Prostate gland (tissue), 2 donors: ENCODE measurements at regions not wholly inside any gene's neighbourhood (a gene's known extent, or its start where the extent isn't known, plus 50 kb on each side); places are given as distances from the start of the nearest gene placed in this dataset.
"Not testable (repeated sequence)": the region's sequence is repeated elsewhere in the genome, so short reads cannot be mapped to it uniquely, and the experiment has no call there.

Source experiments
- DNase-seq: peaks from one replicate; pipeline ENCODE4 v3.0.0-alpha.2; 2019; ENCODE audit warnings: low spot score
- H3K27ac ChIP-seq, 2 donors: fragments of 200-600 bp; sonication (generic); 2 replicates each; pipeline ENCODE4 v1.5.1; 2017 to 2019
- H3K27me3 ChIP-seq: fragments of 200-600 bp; sonication (generic); replicated peaks from 2 replicates; pipeline ENCODE4 v1.5.1; 2019; ENCODE audit not compliant: insufficient read depth
- H3K36me3 ChIP-seq, 2 donors: fragments of 200-600 bp; sonication (generic); 1 replicate in 1 of 2; 2 replicates in 1 of 2; pipeline versions ENCODE4 v1.5.1 to v1.8.1; 2017 to 2019
- H3K4me1 ChIP-seq: fragments of 200-600 bp; sonication (generic); replicated peaks from 2 replicates; pipeline ENCODE4 v1.5.1; 2019
- H3K4me3 ChIP-seq, 2 donors: fragments of 200-600 bp; sonication (generic); 2 replicates each; pipeline ENCODE4 v1.5.1; 2017 to 2019
- H3K9me3 ChIP-seq: fragments of 200-600 bp; sonication (generic); 2 replicates; pipeline ENCODE4 v1.5.1; 2017
- POLR2A ChIP-seq: fragments of 450-650 bp; IDR thresholded peaks from one replicate; pipeline ENCODE4 v1.6.1; 2016; ENCODE audit warnings: antibody characterized with exemption, mild to moderate bottlenecking
- POLR2AphosphoS5 ChIP-seq: sonication (generic); formaldehyde crosslinking; IDR thresholded peaks from one replicate; pipeline ENCODE4 v1.6.1; 2017; ENCODE audit warnings: antibody characterized with exemption
- WGBS: methylation state at CpG from one replicate; pipeline ENCODE4 v1.1.5; 2018; 5-methylcytosine and 5-hydroxymethylcytosine counted together
- intact Hi-C: fragments of 100-400 bp; cut with DNase I; formaldehyde crosslinking; loops from one replicate; pipeline ENCODE4 v1.14.2; 2022
- TF ChIP-seq, protein P1 (sequence below), 4 experiments: fragments of 200-600 bp in 2 of 4; fragments of 450-650 bp in 2 of 4; sonication (generic) in 2 of 4; IDR thresholded peaks; 1 replicate in 3 of 4; 2 replicates in 1 of 4; pipeline ENCODE4 v1.5.1; 2016 to 2019; ENCODE audit warnings: antibody characterized with exemption in 4 of 4, mild to moderate bottlenecking in 2 of 4, moderate library complexity in 2 of 4

GRCh38 chr16:47866423-47866822, 289.4 kb downstream of the ABCC12 start:
- 36% methylated on average over 4 of the region's 4 CpGs for WGBS
- no peaks in the 10 kb centered on the region for H3K27me3 ChIP-seq
- H3K4me3 ChIP-seq: no peak overlapping the region
- intact Hi-C loops: no loop called here
- TF ChIP-seq POLR2AphosphoS5 (no peak), POLR2A (no peak)
- TF ChIP-seq, protein P1, sequence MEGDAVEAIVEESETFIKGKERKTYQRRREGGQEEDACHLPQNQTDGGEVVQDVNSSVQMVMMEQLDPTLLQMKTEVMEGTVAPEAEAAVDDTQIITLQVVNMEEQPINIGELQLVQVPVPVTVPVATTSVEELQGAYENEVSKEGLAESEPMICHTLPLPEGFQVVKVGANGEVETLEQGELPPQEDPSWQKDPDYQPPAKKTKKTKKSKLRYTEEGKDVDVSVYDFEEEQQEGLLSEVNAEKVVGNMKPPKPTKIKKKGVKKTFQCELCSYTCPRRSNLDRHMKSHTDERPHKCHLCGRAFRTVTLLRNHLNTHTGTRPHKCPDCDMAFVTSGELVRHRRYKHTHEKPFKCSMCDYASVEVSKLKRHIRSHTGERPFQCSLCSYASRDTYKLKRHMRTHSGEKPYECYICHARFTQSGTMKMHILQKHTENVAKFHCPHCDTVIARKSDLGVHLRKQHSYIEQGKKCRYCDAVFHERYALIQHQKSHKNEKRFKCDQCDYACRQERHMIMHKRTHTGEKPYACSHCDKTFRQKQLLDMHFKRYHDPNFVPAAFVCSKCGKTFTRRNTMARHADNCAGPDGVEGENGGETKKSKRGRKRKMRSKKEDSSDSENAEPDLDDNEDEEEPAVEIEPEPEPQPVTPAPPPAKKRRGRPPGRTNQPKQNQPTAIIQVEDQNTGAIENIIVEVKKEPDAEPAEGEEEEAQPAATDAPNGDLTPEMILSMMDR (IDR thresholded peaks at IDR 0.05): no peak
- DNase-seq: no peak
- no peaks in the 10 kb centered on the region for H3K9me3 ChIP-seq
- H3K27ac ChIP-seq: no peak overlapping the region
- H3K4me1 ChIP-seq: no peaks in the 10 kb centered on the region
- no peaks in the 10 kb centered on the region for H3K36me3 ChIP-seq

DNA sequence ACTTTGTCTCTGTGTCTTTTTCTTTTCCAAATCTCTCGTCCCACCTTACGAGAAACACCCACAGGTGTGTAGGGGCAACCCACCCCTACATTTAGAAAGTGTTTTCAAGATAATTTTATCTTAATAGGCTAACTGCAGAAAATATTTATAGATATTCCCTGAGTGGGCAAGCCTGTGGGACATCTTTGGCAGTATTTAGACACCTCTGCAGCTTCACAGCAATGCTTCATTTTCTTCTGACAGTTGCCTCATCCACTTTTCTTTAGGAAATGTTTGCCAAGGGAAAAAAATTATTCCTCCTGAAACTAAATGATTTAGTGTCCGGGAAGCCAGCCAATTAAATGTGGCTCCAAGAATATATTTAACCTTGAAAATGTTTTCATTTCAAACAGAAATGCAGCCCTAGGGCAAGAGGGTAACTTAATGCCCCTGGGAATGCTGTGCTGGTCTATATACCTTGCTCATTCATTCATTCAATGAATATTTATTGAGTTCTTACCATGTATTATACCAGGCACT, 290.4 kb downstream of the ABCC12 start:
- Histone ChIP-seq H3K4me3 (no peak overlapping the region), H3K9me3 (no peaks in the 10 kb centered on the region), H3K36me3 (no peaks in the 10 kb centered on the region), H3K27ac (no peak overlapping the region), H3K4me1 (no peaks in the 10 kb centered on the region), H3K27me3 (no peaks in the 10 kb centered on the region)
- 45% methylated on average over 3 of the region's 3 CpGs for WGBS
- intact Hi-C loops: no loop called here
- TF ChIP-seq, protein P1 (IDR thresholded peaks at IDR 0.05): no peak
- TF ChIP-seq POLR2A (no peak), POLR2AphosphoS5 (no peak)
- DNase-seq: no peak

DNA sequence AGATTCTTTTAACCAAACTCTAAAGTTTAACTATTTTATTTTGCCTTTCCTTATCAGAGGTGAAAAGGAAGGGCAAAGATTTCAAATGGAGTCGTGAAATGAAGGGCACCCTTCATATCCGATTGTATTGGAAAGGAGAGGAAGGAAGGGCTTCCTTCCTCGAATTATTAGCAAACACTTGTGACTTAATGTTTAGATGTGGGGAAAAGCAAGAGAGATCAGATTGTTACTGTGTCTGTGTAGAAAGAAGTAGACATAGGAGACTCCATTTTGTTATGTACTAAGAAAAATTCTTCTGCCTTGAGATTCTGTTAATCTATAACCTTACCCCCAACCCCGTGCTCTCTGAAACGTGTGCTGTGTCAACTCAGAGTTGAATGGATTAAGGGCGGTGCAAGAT, 291.5 kb downstream of the ABCC12 start:
- WGBS: 32% methylated on average over 6 of the region's 6 CpGs
- H3K4me1 ChIP-seq, DNase-seq, H3K27ac ChIP-seq, H3K9me3 ChIP-seq, H3K4me3 ChIP-seq, H3K36me3 ChIP-seq, intact Hi-C loops, H3K27me3 ChIP-seq: not testable (repeated sequence)

DNA sequence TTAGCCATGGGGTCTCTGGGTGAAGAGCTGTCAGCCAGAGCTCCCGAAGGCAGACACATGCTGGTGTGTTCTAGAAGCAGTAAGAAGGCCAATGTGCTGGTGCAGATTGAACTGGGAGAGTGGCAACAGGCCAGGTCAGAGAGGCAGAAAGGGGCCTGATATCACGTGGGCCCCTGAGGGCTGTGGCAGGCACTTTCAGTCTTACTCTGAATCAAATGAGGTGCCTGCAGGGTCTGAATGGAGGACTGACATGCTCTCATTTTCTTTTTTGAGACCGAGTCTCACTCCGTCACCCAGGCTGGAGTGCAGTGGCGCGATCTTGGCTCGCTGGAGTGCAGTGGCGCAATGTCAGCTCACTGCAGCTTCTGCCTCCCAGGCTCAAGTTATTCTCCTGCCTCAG, 293.8 kb downstream of the ABCC12 start:
- Histone ChIP-seq H3K4me1 (no peaks in the 10 kb centered on the region), H3K9me3 (no peaks in the 10 kb centered on the region), H3K4me3 (no peak overlapping the region), H3K27ac (no peak overlapping the region), H3K27me3 (no peaks in the 10 kb centered on the region), H3K36me3 (no peaks in the 10 kb centered on the region)
- WGBS: 90% methylated on average over 8 of the region's 8 CpGs
- no peak for DNase-seq
- TF ChIP-seq POLR2A (no peak), POLR2AphosphoS5 (no peak)
- intact Hi-C loops: no loop called here

DNA sequence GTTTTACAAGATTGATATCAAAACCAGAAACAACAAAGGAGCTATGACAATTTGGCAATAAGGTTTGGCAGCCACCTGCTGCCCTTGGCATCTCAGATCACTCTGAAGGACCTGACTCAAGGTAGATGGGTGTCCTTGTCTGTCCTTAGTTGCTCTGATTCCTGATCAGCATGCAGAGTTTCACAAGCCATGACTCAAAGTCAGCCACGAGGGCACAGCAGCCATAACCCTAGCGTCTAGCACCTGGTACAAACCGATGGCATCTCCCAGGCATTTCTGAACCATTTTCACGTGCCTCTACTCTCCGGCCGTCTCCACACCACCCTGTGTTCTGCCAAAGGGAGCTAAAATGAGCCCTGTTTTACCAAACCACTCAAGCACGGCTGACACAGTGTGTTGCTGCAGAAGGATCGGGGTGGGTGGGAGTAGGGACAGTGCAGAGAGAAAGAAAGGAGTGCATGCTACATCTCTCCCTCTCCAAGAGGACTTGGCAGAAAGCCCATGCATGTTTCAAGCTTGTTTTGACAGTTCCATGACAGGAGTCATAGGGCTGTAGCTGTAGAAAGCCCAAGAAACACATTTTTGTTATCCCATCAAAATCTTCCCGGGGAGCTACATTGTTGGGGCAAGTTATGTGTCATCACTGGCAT, 297.3 kb downstream of the ABCC12 start:
- TF ChIP-seq, protein P1 (IDR thresholded peaks at IDR 0.05): no peak
- TF ChIP-seq POLR2A (no peak), POLR2AphosphoS5 (no peak)
- 51% methylated on average over 9 of the region's 9 CpGs for WGBS
- Histone ChIP-seq H3K27ac (no peak overlapping the region), H3K4me3 (no peak overlapping the region), H3K9me3 (no peaks in the 10 kb centered on the region), H3K4me1 (no peaks in the 10 kb centered on the region), H3K36me3 (no peaks in the 10 kb centered on the region), H3K27me3 (no peaks in the 10 kb centered on the region)
- no peak for DNase-seq
- intact Hi-C loops: no loop called here

GRCh38 chr16:47855431-47855830, 300.4 kb downstream of the ABCC12 start:
- Histone ChIP-seq H3K9me3 (no peaks in the 10 kb centered on the region), H3K27me3 (no peaks in the 10 kb centered on the region), H3K4me1 (no peaks in the 10 kb centered on the region), H3K27ac (no peak overlapping the region), H3K4me3 (no peak overlapping the region), H3K36me3 (no peaks in the 10 kb centered on the region)
- DNase-seq: no peak
- WGBS: 83% methylated on average over 3 of the region's 3 CpGs
- TF ChIP-seq, protein P1 (IDR thresholded peaks at IDR 0.05): no peak
- TF ChIP-seq POLR2A (no peak), POLR2AphosphoS5 (no peak)
- intact Hi-C loops: no loop called here
